ENCODE measurements at regions not wholly inside any gene's neighbourhood (a gene's known extent, or its start where the extent isn't known, plus 50 kb on each side); places are given as distances from the start of the nearest gene placed in this dataset.

DNA sequence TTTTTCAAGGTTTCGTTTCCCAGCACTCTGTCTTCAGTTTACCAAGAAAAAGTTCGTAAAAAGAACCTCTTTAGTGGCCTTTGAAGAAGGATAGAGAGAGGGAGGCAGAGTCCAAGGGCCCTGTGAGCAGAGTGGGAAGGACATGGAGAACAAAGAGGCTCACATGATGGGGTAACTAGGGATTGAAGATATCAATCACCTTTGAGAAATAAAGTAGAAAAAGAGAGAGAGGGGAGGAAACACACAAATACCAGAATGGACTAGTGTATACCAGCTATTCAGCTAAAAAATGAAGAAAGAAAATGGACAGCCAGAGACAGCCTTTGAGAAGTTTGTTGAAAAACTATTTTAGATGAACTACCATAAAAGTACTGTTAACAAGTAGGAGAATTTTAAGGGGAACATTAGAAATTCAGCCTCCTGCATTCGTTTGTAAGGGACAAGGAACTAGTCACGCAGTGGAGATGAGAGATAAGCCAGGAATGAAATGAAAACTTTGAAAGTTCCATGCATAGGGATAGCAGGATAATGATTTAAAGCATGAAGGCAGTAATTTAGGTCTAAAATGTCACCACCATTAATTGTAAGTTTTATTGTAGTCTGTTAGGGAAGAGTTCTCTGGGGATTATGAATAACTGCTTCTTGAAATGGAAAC is 82.1 kb downstream of the SPTSSA start:
- H4K20me1 ChIP-seq (replicated peaks; ENCODE audit: control insufficient read depth, extremely low read depth, insufficient read depth, low read length), result no peaks in the 10 kb centered on the region
- H3K9me3 ChIP-seq (replicated peaks; ENCODE audit: control insufficient read depth, insufficient read depth, low read length), result no peaks in the 10 kb centered on the region
- H3K79me2 ChIP-seq (ENCODE audit: control insufficient read depth, insufficient read depth, low read length), result no peaks in the 10 kb centered on the region
- ChIA-PET POLR2A (no interaction called here), CTCF (interaction anchor here (0.6 kb wide), 1 partner anchor 31 kb away, joined by 3 read pairs; no protein-coding TSS in a partner anchor)
- no peak overlapping the region for H3K4me2 ChIP-seq (ENCODE audit: insufficient read depth, low read length)
- no peak overlapping the region for H3K27ac ChIP-seq (ENCODE audit: insufficient read depth, low read depth, low read length)
- peaks cover 2 to 6% of the 10 kb centered on the region in 2 experiments for H3K27me3 ChIP-seq (ENCODE audit: control insufficient read depth in 2 of 2, insufficient read depth in 2 of 2, low read length in 2 of 2)
- H3K9ac ChIP-seq (replicated peaks; ENCODE audit: extremely low read depth, insufficient read depth, low read length), result no peak overlapping the region
- H3K4me3 ChIP-seq (replicated peaks in 1 of 3; ENCODE audit: insufficient read depth in 1 of 3, low read depth in 1 of 3, low read length in 3 of 3), result no peak overlapping the region
- no TSS peak for BruUV-seq (replicated peaks)
- no peaks in the 10 kb centered on the region for H3K4me1 ChIP-seq (ENCODE audit: control insufficient read depth, extremely low read depth, insufficient read depth, low read length)
- H3K36me3 ChIP-seq (ENCODE audit: control insufficient read depth in 2 of 2, extremely low read depth in 1 of 2, insufficient read depth in 2 of 2, low read length in 2 of 2), result no peaks in the 10 kb centered on the region
- intact Hi-C loops (cut with micrococcal nuclease), result no loop called here
- H2AFZ ChIP-seq (ENCODE audit: low read depth, low read length), result no peak overlapping the region
- no peaks in the 10 kb centered on the region for H3K9me1 ChIP-seq (replicated peaks; ENCODE audit: control insufficient read depth, extremely low read depth, insufficient read depth, low read length)
- dilution Hi-C loops (cut with MboI; ENCODE audit: extremely low pct_ligation_motif_present, low sequenced_read_pairs), result no loop called here
- TF ChIP-seq EZH2 (IDR thresholded peaks at IDR 0.05; ENCODE audit: borderline replicate concordance, low read depth, low read length, severe bottlenecking), result no peak
- no peak for TF ChIP-seq MYC (IDR thresholded peaks at IDR 0.05; ENCODE audit: low read depth, low read length)
- TF ChIP-seq POLR2AphosphoS5 (IDR thresholded peaks at IDR 0.05; ENCODE audit: insufficient read depth, low read depth, low read length), result no peak
- no peak for TF ChIP-seq FOS (IDR thresholded peaks at IDR 0.05; ENCODE audit: borderline replicate concordance, insufficient read depth, low read length)
- TF ChIP-seq POLR2A (IDR thresholded peaks at IDR 0.05; ENCODE audit: low read depth, low read length), result no peak
- TF ChIP-seq, protein P1, sequence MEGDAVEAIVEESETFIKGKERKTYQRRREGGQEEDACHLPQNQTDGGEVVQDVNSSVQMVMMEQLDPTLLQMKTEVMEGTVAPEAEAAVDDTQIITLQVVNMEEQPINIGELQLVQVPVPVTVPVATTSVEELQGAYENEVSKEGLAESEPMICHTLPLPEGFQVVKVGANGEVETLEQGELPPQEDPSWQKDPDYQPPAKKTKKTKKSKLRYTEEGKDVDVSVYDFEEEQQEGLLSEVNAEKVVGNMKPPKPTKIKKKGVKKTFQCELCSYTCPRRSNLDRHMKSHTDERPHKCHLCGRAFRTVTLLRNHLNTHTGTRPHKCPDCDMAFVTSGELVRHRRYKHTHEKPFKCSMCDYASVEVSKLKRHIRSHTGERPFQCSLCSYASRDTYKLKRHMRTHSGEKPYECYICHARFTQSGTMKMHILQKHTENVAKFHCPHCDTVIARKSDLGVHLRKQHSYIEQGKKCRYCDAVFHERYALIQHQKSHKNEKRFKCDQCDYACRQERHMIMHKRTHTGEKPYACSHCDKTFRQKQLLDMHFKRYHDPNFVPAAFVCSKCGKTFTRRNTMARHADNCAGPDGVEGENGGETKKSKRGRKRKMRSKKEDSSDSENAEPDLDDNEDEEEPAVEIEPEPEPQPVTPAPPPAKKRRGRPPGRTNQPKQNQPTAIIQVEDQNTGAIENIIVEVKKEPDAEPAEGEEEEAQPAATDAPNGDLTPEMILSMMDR (IDR thresholded peaks at IDR 0.05; ENCODE audit: extremely low read depth in 1 of 2, insufficient read depth in 1 of 2, low read depth in 1 of 2, low read length in 2 of 2), result no peak
- TF ChIP-seq JUN (IDR thresholded peaks at IDR 0.05; ENCODE audit: borderline replicate concordance, insufficient read depth, insufficient read length, low read depth), result no peak
- TF ChIP-seq GATA2 (IDR thresholded peaks at IDR 0.05; ENCODE audit: insufficient read depth, insufficient read length, low read depth, low read length), result no peak
- TF ChIP-seq, protein P2, sequence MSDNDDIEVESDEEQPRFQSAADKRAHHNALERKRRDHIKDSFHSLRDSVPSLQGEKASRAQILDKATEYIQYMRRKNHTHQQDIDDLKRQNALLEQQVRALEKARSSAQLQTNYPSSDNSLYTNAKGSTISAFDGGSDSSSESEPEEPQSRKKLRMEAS (IDR thresholded peaks at IDR 0.05; ENCODE audit: insufficient read depth, insufficient read length), result no peak
- FAIRE-seq (no peak), DNase-seq (ENCODE audit: low read depth, low spot score) (no peak)

Data from endothelial cell of umbilical vein (primary cell).